IMR-90 (cell line): ENCODE measurements at regions not wholly inside any gene's neighbourhood (a gene's known extent, or its start where the extent isn't known, plus 50 kb on each side); places are given as distances from the start of the nearest gene placed in this dataset.

Experiments used
- ATAC-seq: fragments of 200-7000 bp; cut with Tn5 transposase; 2 replicates; pipeline ENCODE4 v1.9.1; 2020; ENCODE audit warnings: low read depth, mild to moderate bottlenecking, moderate library complexity
- BruUV-seq: library from RNA; stranded (reverse); fragments of 400-500 nt; replicated peaks from 2 replicates; lab custom pipeline; 2021; lab: Mats Ljungman, UMichigan
- CTCF ChIA-PET: fragments of 300-600 bp; formaldehyde crosslinking; extraction: SDS; loops from one replicate; lab custom pipeline; 2021; ENCODE audit warnings: antibody characterized with exemption; lab: Yijun Ruan, JAX
- POLR2A ChIA-PET: fragments of 300-600 bp; sonication (Branson Sonifier 250); formaldehyde crosslinking; loops from one replicate; lab custom pipeline; 2022; ENCODE audit warnings: antibody characterized with exemption; ENCODE audit not compliant: unreplicated experiment; lab: Charles Lee
- DNase-seq: peaks from one replicate; pipeline ENCODE4 v3.0.0; 2013
- H2AFZ ChIP-seq: replicated peaks from 2 replicates; pipeline ENCODE3; 2013; ENCODE audit warnings: low read length, mild to moderate bottlenecking; ENCODE audit not compliant: poor library complexity
- H2AK5ac ChIP-seq: 2 replicates; pipeline ENCODE4 v1.6.1; 2013; ENCODE audit warnings: low read depth, low read length, inconsistent platforms
- H2AK9ac ChIP-seq: replicated peaks from 2 replicates; pipeline ENCODE3; 2013; ENCODE audit warnings: mild to moderate bottlenecking, low read depth, low read length, moderate library complexity; ENCODE audit not compliant: poor library complexity
- H2BK120ac ChIP-seq: 2 replicates; pipeline ENCODE4 v1.6.1; 2013; ENCODE audit warnings: low read depth, low read length, inconsistent platforms
- H2BK15ac ChIP-seq: 3 replicates; pipeline ENCODE4 v1.6.1; 2013; ENCODE audit warnings: low read depth, low read length, inconsistent platforms
- H2BK20ac ChIP-seq: 2 replicates; pipeline ENCODE4 v1.6.1; 2013; ENCODE audit warnings: low read depth, mild to moderate bottlenecking, inconsistent platforms, low read length, moderate library complexity
- H2BK5ac ChIP-seq: 2 replicates; pipeline ENCODE4 v1.6.1; 2013; ENCODE audit warnings: mild to moderate bottlenecking, low read depth, low read length, inconsistent platforms; ENCODE audit not compliant: poor library complexity, severe bottlenecking
- H3K14ac ChIP-seq: replicated peaks from 2 replicates; pipeline ENCODE4 v1.6.1; 2013; ENCODE audit warnings: low read depth, low read length, inconsistent platforms
- H3K18ac ChIP-seq: 2 replicates; pipeline ENCODE4 v1.6.1; 2013; ENCODE audit warnings: low read depth, low read length, control low read depth
- H3K23ac ChIP-seq: 2 replicates; pipeline ENCODE4 v1.6.1; 2013; ENCODE audit warnings: low read depth, low read length, inconsistent platforms
- H3K27ac ChIP-seq: 2 replicates; pipeline ENCODE4 v1.5.1; 2013; ENCODE audit warnings: mild to moderate bottlenecking, control low read depth, low read length; ENCODE audit not compliant: insufficient read depth
- H3K27me3 ChIP-seq: 2 replicates; pipeline ENCODE4 v1.6.1; 2013; ENCODE audit warnings: low read length; ENCODE audit not compliant: control insufficient read depth, insufficient read depth
- H3K36me3 ChIP-seq: 2 replicates; pipeline ENCODE4 v1.6.1; 2013; ENCODE audit warnings: low read length, mixed read lengths; ENCODE audit not compliant: control insufficient read depth, insufficient read depth
- H3K4ac ChIP-seq: 2 replicates; pipeline ENCODE4 v1.6.1; 2013; ENCODE audit warnings: low read depth, low read length, inconsistent platforms
- H3K4me1 ChIP-seq: 2 replicates; pipeline ENCODE4 v1.6.1; 2013; ENCODE audit warnings: low read length, mixed read lengths; ENCODE audit not compliant: control insufficient read depth, insufficient read depth
- H3K4me2 ChIP-seq: 2 replicates; pipeline ENCODE4 v1.6.1; 2013; ENCODE audit warnings: low read depth, mild to moderate bottlenecking, control low read depth, low read length, moderate library complexity
- H3K4me3 ChIP-seq: 2 replicates; pipeline ENCODE4 v1.5.1; 2013; ENCODE audit warnings: low read depth, mild to moderate bottlenecking, control low read depth, low read length, moderate library complexity; ENCODE audit not compliant: insufficient read depth
- H3K56ac ChIP-seq: 2 replicates; pipeline ENCODE4 v1.6.1; 2013; ENCODE audit warnings: low read length, inconsistent platforms; ENCODE audit not compliant: insufficient read depth; ENCODE audit errors: extremely low read depth
- H3K79me1 ChIP-seq, 2 experiments: 2 replicates each; pipeline ENCODE4 v1.6.1; 2013; ENCODE audit warnings: low read length in 2 of 2, inconsistent platforms in 1 of 2, low read depth in 1 of 2
- H3K9ac ChIP-seq: 2 replicates; pipeline ENCODE4 v1.6.1; 2013; ENCODE audit warnings: low read depth, low read length, control low read depth
- H3K9me1 ChIP-seq: 2 replicates; pipeline ENCODE4 v1.6.1; 2013; ENCODE audit warnings: low read length, inconsistent platforms; ENCODE audit not compliant: insufficient read depth
- H3K9me3 ChIP-seq: 2 replicates; pipeline ENCODE4 v1.6.1; 2013; ENCODE audit warnings: low read length; ENCODE audit not compliant: control insufficient read depth, insufficient read depth
- H4K20me1 ChIP-seq: 2 replicates; pipeline ENCODE4 v1.6.1; 2013; ENCODE audit warnings: low read length, inconsistent platforms; ENCODE audit not compliant: insufficient read depth
- H4K5ac ChIP-seq: 2 replicates; pipeline ENCODE4 v1.6.1; 2013; ENCODE audit warnings: mild to moderate bottlenecking, low read depth, low read length, control low read depth
- H4K8ac ChIP-seq, 2 experiments: 2 replicates each; pipeline ENCODE4 v1.6.1; 2013; ENCODE audit warnings: low read depth in 2 of 2, low read length in 2 of 2, control low read depth in 1 of 2, inconsistent platforms in 1 of 2
- H4K91ac ChIP-seq: 2 replicates; pipeline ENCODE4 v1.6.1; 2013; ENCODE audit warnings: low read depth, low read length, inconsistent platforms; ENCODE audit not compliant: insufficient read depth
- POLR2A ChIP-seq: IDR thresholded peaks from 2 replicates; pipeline ENCODE4 v1.6.1; 2012; ENCODE audit warnings: mild to moderate bottlenecking, low read depth, low read length
- RAD21 ChIP-seq: IDR thresholded peaks from 2 replicates; pipeline ENCODE4 v1.6.1; 2012; ENCODE audit warnings: low read length, improper control_type of control experiment
- WGBS, 2 experiments: methylation state at CpG; one replicate each; pipeline versions ENCODE4 v1.1.5 to v1.1.7; 2013; ENCODE audit warnings: missing lambda C conversion rate in 2 of 2; ENCODE audit not compliant: insufficient read length in 1 of 2; ENCODE audit errors: extremely low coverage in 2 of 2; 5-methylcytosine and 5-hydroxymethylcytosine counted together
- dilution Hi-C: fragments of 300-500 bp; cut with HindIII; formaldehyde crosslinking; loops from one replicate; pipeline ENCODE4 v1.14.3; 2018; ENCODE audit warnings: low sequenced_read_pairs; ENCODE audit not compliant: unreplicated experiment
- in situ Hi-C: fragments of 300-500 bp; cut with MboI; formaldehyde crosslinking; loops from 3 replicates; pipeline ENCODE4 v1.14.3; 2019; ENCODE audit warnings: low sequenced_read_pairs, inconsistent platforms, mixed read lengths
- intact Hi-C: fragments of 100-400 bp; cut with micrococcal nuclease; formaldehyde crosslinking; loops from 2 replicates; pipeline ENCODE4 v1.10.0; 2022

DNA sequence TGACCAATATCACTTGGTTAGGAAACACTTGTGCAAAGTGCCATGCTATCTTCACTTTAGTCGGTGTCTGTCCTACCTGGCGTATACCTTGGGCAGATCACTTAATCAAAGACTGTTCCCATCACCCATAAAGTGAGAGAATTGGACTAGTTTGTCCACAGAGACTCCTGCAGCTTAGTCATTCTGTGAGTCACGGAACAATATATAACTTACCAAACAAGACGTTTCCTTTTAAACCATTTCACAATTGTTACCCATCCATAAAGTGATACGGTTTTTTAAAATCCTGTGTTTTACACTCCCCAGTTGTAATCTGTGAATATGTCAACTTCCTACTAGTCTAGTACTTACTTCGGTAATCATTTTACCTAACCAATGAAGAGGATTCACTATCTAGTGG, 499.3 kb upstream of the SMIM21 start:
- Histone ChIP-seq H4K20me1 (no peaks in the 10 kb centered on the region), H2BK5ac (no peak overlapping the region), H3K9ac (no peak overlapping the region), H3K27me3 (no peaks in the 10 kb centered on the region), H3K9me1 (no peaks in the 10 kb centered on the region), H3K4ac (no peak overlapping the region), H2BK15ac (no peak overlapping the region), H2AK5ac (no peak overlapping the region), H4K91ac (no peak overlapping the region), H3K23ac (no peak overlapping the region), H4K8ac (no peak overlapping the region), H2AFZ (no peak overlapping the region), H3K79me1 (no peaks in the 10 kb centered on the region), H2BK120ac (no peak overlapping the region), H2BK20ac (no peak overlapping the region), H3K4me1 (no peaks in the 10 kb centered on the region), H3K36me3 (no peaks in the 10 kb centered on the region), H3K56ac (no peak overlapping the region), H4K5ac (no peak overlapping the region), H3K14ac (no peak overlapping the region), H3K27ac (no peak overlapping the region), H3K18ac (no peak overlapping the region), H2AK9ac (no peak overlapping the region), H3K4me2 (no peak overlapping the region), H3K9me3 (peaks cover 6% of the 10 kb centered on the region; the same call in 1 of the 2 replicates), H3K4me3 (no peak overlapping the region)
- dilution Hi-C loops: no loop called here
- in situ Hi-C loops: no loop called here
- CTCF ChIA-PET: no interaction called here
- intact Hi-C loops: no loop called here
- POLR2A ChIA-PET: no interaction called here
- ATAC-seq (no peak), DNase-seq (no peak)
- TF ChIP-seq RAD21: no peak
- TF ChIP-seq POLR2A: no peak
- BruUV-seq: no TSS peak
- no CpG with 5 or more reads among the region's 6 CpGs for WGBS, 2 experiments
